HepG2 (cell line): ENCODE measurements at regions not wholly inside any gene's neighbourhood (a gene's known extent, or its start where the extent isn't known, plus 50 kb on each side); places are given as distances from the start of the nearest gene placed in this dataset.

Experiments
- ATAC-seq: fragments of 200-7000 bp; cut with Tn5 transposase; 3 replicates; pipeline ENCODE4 v1.9.1; 2020; ENCODE audit warnings: mild to moderate bottlenecking, moderate library complexity
- BruUV-seq: library from RNA; stranded (reverse); fragments of 400-500 nt; replicated peaks from 2 replicates; lab custom pipeline; 2021; lab: Mats Ljungman, UMichigan
- CTCF ChIA-PET: fragments of 300-600 bp; formaldehyde crosslinking; extraction: SDS; loops from one replicate; lab custom pipeline; 2021; ENCODE audit warnings: low total read pairs, inconsistent platforms, low intra/inter-chr PET ratio; lab: Yijun Ruan, JAX
- POLR2A ChIA-PET: fragments of 350-600 bp; sonication (Branson Sonifier 250); formaldehyde crosslinking; loops from one replicate; lab custom pipeline; 2020; ENCODE audit warnings: antibody characterized with exemption, inconsistent platforms; lab: Yijun Ruan, JAX
- DNase-seq: peaks from one replicate; pipeline ENCODE4 v3.0.0-alpha.2; 2015; ENCODE audit warnings: low spot score
- FAIRE-seq: peaks from 3 replicates; lab custom pipeline; 2011; peaks lifted over from hg19 to GRCh38; lab: Jason Lieb, UNC
- H2AFZ ChIP-seq: one replicate; pipeline ENCODE4 v1.6.1; 2011; ENCODE audit warnings: low read length, inconsistent platforms
- H3K27ac ChIP-seq: fragments of 300-600 bp; 3 replicates; pipeline ENCODE4 v1.8.0; 2011; ENCODE audit warnings: mixed run types, mild to moderate bottlenecking, mixed read lengths, low read length, inconsistent platforms; ENCODE audit not compliant: insufficient read depth; ENCODE audit errors: extremely low read length
- H3K27me3 ChIP-seq, 2 experiments: fragments of 200-600 bp in 1 of 2; 2 replicates in 1 of 2; 3 replicates in 1 of 2; pipeline versions ENCODE4 v1.6.0 to v1.8.0; 2011; ENCODE audit warnings: low read length in 2 of 2, mild to moderate bottlenecking in 2 of 2, moderate library complexity in 2 of 2, inconsistent platforms in 1 of 2; ENCODE audit not compliant: insufficient read depth in 2 of 2, control insufficient read depth in 1 of 2
- H3K36me3 ChIP-seq, 2 experiments: fragments of 200-600 bp in 1 of 2; replicated peaks in 1 of 2; 2 replicates in 1 of 2; 3 replicates in 1 of 2; pipeline versions ENCODE4 v1.5.1 to v1.8.0; 2011; ENCODE audit warnings: low read length in 2 of 2, inconsistent platforms in 1 of 2; ENCODE audit not compliant: insufficient read depth in 2 of 2, control insufficient read depth in 1 of 2
- H3K4me1 ChIP-seq: 2 replicates; pipeline ENCODE4 v1.5.1; 2012; ENCODE audit warnings: low read length, inconsistent platforms; ENCODE audit not compliant: insufficient read depth
- H3K4me2 ChIP-seq: 2 replicates; pipeline ENCODE4 v1.6.0; 2011; ENCODE audit warnings: low read depth, low read length, inconsistent platforms
- H3K4me3 ChIP-seq, 3 experiments: fragments of 200-600 bp in 1 of 3; sonication (generic), shearing (Covaris generic) in 1 of 3; replicated peaks in 1 of 3; 2 replicates each; pipeline ENCODE4 v1.5.1; 2011 to 2016; ENCODE audit warnings: low read length in 3 of 3, inconsistent platforms in 2 of 3, low read depth in 2 of 3, mild to moderate bottlenecking in 2 of 3, control low read depth in 1 of 3, mixed read lengths in 1 of 3; ENCODE audit not compliant: insufficient read depth in 1 of 3
- H3K79me2 ChIP-seq: one replicate; pipeline ENCODE4 v1.6.1; 2011; ENCODE audit warnings: low read length, inconsistent platforms; ENCODE audit not compliant: insufficient read depth
- H3K9ac ChIP-seq: 2 replicates; pipeline ENCODE4 v1.6.0; 2011; ENCODE audit warnings: mild to moderate bottlenecking, low read depth, low read length, inconsistent platforms; ENCODE audit not compliant: insufficient read depth
- H3K9me3 ChIP-seq: 2 replicates; pipeline ENCODE4 v1.5.1; 2012; ENCODE audit warnings: mild to moderate bottlenecking, low read length
- H4K20me1 ChIP-seq: 2 replicates; pipeline ENCODE4 v1.6.0; 2011; ENCODE audit warnings: inconsistent platforms, mild to moderate bottlenecking, low read length, moderate library complexity; ENCODE audit not compliant: insufficient read depth
- BRF2 ChIP-seq: sonication (generic); formaldehyde crosslinking; IDR thresholded peaks from 2 replicates; pipeline ENCODE4 v1.8.1; 2022; ENCODE audit warnings: mild to moderate bottlenecking, missing genetic modification reagents
- CHCHD3 ChIP-seq: sonication (generic); formaldehyde crosslinking; IDR thresholded peaks from 2 replicates; pipeline ENCODE4 v1.8.0; 2022; ENCODE audit warnings: mild to moderate bottlenecking, missing genetic modification reagents, moderate library complexity
- KDM4B ChIP-seq: sonication (generic); formaldehyde crosslinking; IDR thresholded peaks from 2 replicates; pipeline ENCODE4 v1.4.0; 2020; ENCODE audit warnings: missing genetic modification reagents
- MTA1 ChIP-seq: sonication (generic); formaldehyde crosslinking; IDR thresholded peaks from 2 replicates; pipeline ENCODE4 v1.4.0; 2020; ENCODE audit warnings: missing genetic modification reagents, mild to moderate bottlenecking, borderline replicate concordance
- NR0B2 ChIP-seq: sonication (generic); formaldehyde crosslinking; IDR thresholded peaks from 2 replicates; pipeline ENCODE4 v1.4.0; 2020; ENCODE audit warnings: mild to moderate bottlenecking, missing genetic modification reagents
- POLR2G ChIP-seq: fragments of 200-400 bp; formaldehyde crosslinking; IDR thresholded peaks from 2 replicates; pipeline ENCODE4 v1.6.1; 2018; ENCODE audit warnings: mild to moderate bottlenecking, low read depth, low read length, moderate library complexity
- SIX4 ChIP-seq: sonication (generic); formaldehyde crosslinking; IDR thresholded peaks from 2 replicates; pipeline ENCODE4 v1.4.0; 2020; ENCODE audit warnings: missing genetic modification reagents
- TRIM22 ChIP-seq: fragments of 450-650 bp; IDR thresholded peaks from 2 replicates; pipeline ENCODE4 v1.6.1; 2017
- ZKSCAN5 ChIP-seq: sonication (generic); formaldehyde crosslinking; IDR thresholded peaks from 2 replicates; pipeline ENCODE4 v1.5.1; 2020; ENCODE audit warnings: mild to moderate bottlenecking, missing genetic modification reagents
- ZNF468 ChIP-seq: sonication (generic); formaldehyde crosslinking; IDR thresholded peaks from 2 replicates; pipeline ENCODE4 v1.8.0; 2022; ENCODE audit warnings: mild to moderate bottlenecking, moderate library complexity, missing genetic modification reagents
- ZNF552 ChIP-seq: sonication (generic); formaldehyde crosslinking; IDR thresholded peaks from 2 replicates; pipeline ENCODE4 v1.9.0; 2022; ENCODE audit warnings: missing genetic modification reagents, mild to moderate bottlenecking, borderline replicate concordance
- ZNF576 ChIP-seq: sonication (generic); formaldehyde crosslinking; IDR thresholded peaks from 2 replicates; pipeline ENCODE4 v1.4.0; 2020; ENCODE audit warnings: mild to moderate bottlenecking, missing genetic modification reagents
- ZNF580 ChIP-seq: IDR thresholded peaks from 2 replicates; pipeline ENCODE4 v1.6.1; 2016; ENCODE audit warnings: low read depth, borderline replicate concordance
- ZNF788 ChIP-seq: sonication (generic); formaldehyde crosslinking; IDR thresholded peaks from 2 replicates; pipeline ENCODE4 v1.5.0; 2020; ENCODE audit warnings: mild to moderate bottlenecking, missing genetic modification reagents, borderline replicate concordance
- WGBS: methylation state at CpG from one replicate; pipeline ENCODE4 v1.1.6; 2017; ENCODE audit warnings: low lambda C conversion rate; 5-methylcytosine and 5-hydroxymethylcytosine counted together
- in situ Hi-C: cut with HindIII; loops from 2 replicates; pipeline ENCODE4 v1.10.0; 2017; ENCODE audit warnings: low pct_unique_long_range_greater_than_20kb; ENCODE audit not compliant: extremely low pct_ligation_motif_present
- intact Hi-C: fragments of 100-400 bp; cut with micrococcal nuclease; formaldehyde crosslinking; loops from one replicate; pipeline ENCODE4 v1.10.0; 2022; ENCODE audit not compliant: unreplicated experiment

GRCh38 chr5:113748403-113748802, 234.9 kb downstream of the YTHDC2 start:
- FAIRE-seq: no peak
- no peaks in the 10 kb centered on the region for H3K9me3 ChIP-seq
- intact Hi-C loops: no loop called here
- H3K79me2 ChIP-seq: no peaks in the 10 kb centered on the region
- H4K20me1 ChIP-seq: no peaks in the 10 kb centered on the region
- H3K4me2 ChIP-seq: no peak overlapping the region
- no peak for DNase-seq
- H3K4me1 ChIP-seq: no peaks in the 10 kb centered on the region
- no peaks in the 10 kb centered on the region for H3K27me3 ChIP-seq
- 26% methylated on average over 2 of the region's 2 CpGs for WGBS
- no peaks in the 10 kb centered on the region for H3K36me3 ChIP-seq
- H3K27ac ChIP-seq: no peak overlapping the region
- ATAC-seq: no peak
- H3K9ac ChIP-seq: no peak overlapping the region
- in situ Hi-C loops: no loop called here
- ChIA-PET POLR2A (no interaction called here), CTCF (no interaction called here)
- no peak overlapping the region for H3K4me3 ChIP-seq
- H2AFZ ChIP-seq: no peak overlapping the region
- no TSS peak for BruUV-seq
- no peak for TF ChIP-seq NR0B2 (CRISPR knock-in tag)
- no peak for TF ChIP-seq ZKSCAN5 (CRISPR knock-in tag)
- no peak for TF ChIP-seq POLR2G
- no peak for TF ChIP-seq ZNF576
- TF ChIP-seq ZNF468 (CRISPR knock-in tag): no peak
- no peak for TF ChIP-seq BRF2 (CRISPR knock-in tag)
- no peak for TF ChIP-seq ZNF580 (CRISPR knock-in tag)
- no peak for TF ChIP-seq ZNF788 (CRISPR knock-in tag)
- no peak for TF ChIP-seq KDM4B (CRISPR knock-in tag)
- TF ChIP-seq ZNF552: no peak
- TF ChIP-seq SIX4 (CRISPR knock-in tag): no peak
- TF ChIP-seq MTA1 (CRISPR knock-in tag): no peak
- TF ChIP-seq TRIM22: no peak
- TF ChIP-seq CHCHD3 (CRISPR knock-in tag): no peak
